Left ventricle myocardium superior (tissue), 1 donor: ENCODE measurements at regions not wholly inside any gene's neighbourhood (a gene's known extent, or its start where the extent isn't known, plus 50 kb on each side); places are given as distances from the start of the nearest gene placed in this dataset.
"Not testable (repeated sequence)": the region's sequence is repeated elsewhere in the genome, so short reads cannot be mapped to it uniquely, and the experiment has no call there.

ENCODE experiments used
- ATAC-seq: fragments of 200-7000 bp; cut with Tn5 transposase; one replicate; pipeline ENCODE4 v1.9.1; 2020; ENCODE audit warnings: mild to moderate bottlenecking, moderate library complexity
- DNase-seq: peaks from one replicate; pipeline ENCODE4 v3.0.0-alpha.2; 2020
- intact Hi-C: fragments of 100-400 bp; cut with micrococcal nuclease; formaldehyde crosslinking; loops from one replicate; pipeline ENCODE4 v1.11.0; 2022
- donor health status: DM: no; HTN: yes; CAD: no; lungs with severe emphysema.

- intact Hi-C loops, result no loop called here
- ATAC-seq, result no peak
Measured at GRCh38 chr12:59375633-59376032, 220.2 kb upstream of the SLC16A7 start.

GRCh38 chr12:59374783-59375182 lies 221.0 kb upstream of the SLC16A7 start:
- intact Hi-C loops, result no loop called here
- DNase-seq (no peak), ATAC-seq (no peak)

More at GRCh38 chr12:59375633-59376032, 220.2 kb upstream of the SLC16A7 start:
- no peak for DNase-seq

- DNase-seq (no peak), ATAC-seq (no peak)
- intact Hi-C loops, result no loop called here
Measured at GRCh38 chr12:59372956-59373355, 222.9 kb upstream of the SLC16A7 start.

- ATAC-seq (no peak), DNase-seq (no peak)
- intact Hi-C loops, result no loop called here
Measured at GRCh38 chr12:59370933-59371332, 224.9 kb upstream of the SLC16A7 start.

GRCh38 chr12:59365133-59365532 lies 230.7 kb upstream of the SLC16A7 start:
- intact Hi-C loops, result no loop called here
- ATAC-seq (no peak), DNase-seq (no peak)

- intact Hi-C loops, result no loop called here
- no peak for DNase-seq
- ATAC-seq, result no peak
Measured at GRCh38 chr12:59357811-59358210, 238.0 kb upstream of the SLC16A7 start.

GRCh38 chr12:59346248-59346647 lies 249.6 kb upstream of the SLC16A7 start:
- ATAC-seq, intact Hi-C loops, DNase-seq: not testable (repeated sequence)

GRCh38 chr12:59345406-59345805 lies 250.4 kb upstream of the SLC16A7 start:
- no peak for ATAC-seq
- intact Hi-C loops, result no loop called here

GRCh38 chr12:59344224-59344623 lies 251.6 kb upstream of the SLC16A7 start:
- no peak for ATAC-seq
- no peak for DNase-seq
- intact Hi-C loops, result no loop called here

More at GRCh38 chr12:59345406-59345805, 250.4 kb upstream of the SLC16A7 start:
- DNase-seq, result no peak

GRCh38 chr12:59329462-59329861 lies 266.4 kb upstream of the SLC16A7 start:
- ATAC-seq (no peak), DNase-seq (no peak)
- intact Hi-C loops, result no loop called here

GRCh38 chr12:59328395-59329075 lies 267.3 kb upstream of the SLC16A7 start:
- ATAC-seq, intact Hi-C loops, DNase-seq: not testable (repeated sequence)

GRCh38 chr12:59326457-59326856 lies 269.4 kb upstream of the SLC16A7 start:
- ATAC-seq, intact Hi-C loops, DNase-seq: not testable (repeated sequence)

GRCh38 chr12:59322473-59322872 lies 273.4 kb upstream of the SLC16A7 start:
- DNase-seq, result peak; percentile 27
- ATAC-seq, result no peak
- intact Hi-C loops, result no loop called here

GRCh38 chr12:59321278-59321677 lies 274.6 kb upstream of the SLC16A7 start:
- intact Hi-C loops, result no loop called here
- DNase-seq (no peak), ATAC-seq (no peak)

GRCh38 chr12:59320112-59320511 lies 275.7 kb upstream of the SLC16A7 start:
- intact Hi-C loops, result no loop called here
- DNase-seq (no peak), ATAC-seq (no peak)

GRCh38 chr12:59318940-59319339 lies 276.9 kb upstream of the SLC16A7 start:
- intact Hi-C loops, result no loop called here
- DNase-seq, result no peak
- no peak for ATAC-seq

GRCh38 chr12:59317598-59317997 lies 278.2 kb upstream of the SLC16A7 start:
- ATAC-seq (no peak), DNase-seq (no peak)
- intact Hi-C loops, result no loop called here

- intact Hi-C loops, result no loop called here
Measured at GRCh38 chr12:59316938-59317337, 278.9 kb upstream of the SLC16A7 start.

GRCh38 chr12:59316354-59316753 lies 279.5 kb upstream of the SLC16A7 start:
- ATAC-seq, DNase-seq, intact Hi-C loops: not testable (repeated sequence)

More at GRCh38 chr12:59316938-59317337, 278.9 kb upstream of the SLC16A7 start:
- DNase-seq (no peak), ATAC-seq (no peak)

GRCh38 chr12:59314209-59314608 lies 281.6 kb upstream of the SLC16A7 start:
- intact Hi-C loops, result no loop called here
- DNase-seq, result no peak
- no peak for ATAC-seq

GRCh38 chr12:59304077-59304721 lies 291.6 kb upstream of the SLC16A7 start:
- no peak for DNase-seq
- intact Hi-C loops, result no loop called here
- ATAC-seq, result no peak
